HAP-1 (cell line): ENCODE measurements at regions not wholly inside any gene's neighbourhood (a gene's known extent, or its start where the extent isn't known, plus 50 kb on each side); places are given as distances from the start of the nearest gene placed in this dataset.
A peak's percentile ranks its signal among the peaks of the same experiment; 100 is the strongest.

Source experiments
- DNase-seq, 2 experiments: peaks; one replicate each; pipeline ENCODE4 v3.0.0-alpha.2; 2016 to 2020; ENCODE audit warnings: low spot score in 2 of 2
- H3K27me3 ChIP-seq: fragments of 250-450 bp; sonication (Bioruptor Pico); 2 replicates; pipeline ENCODE4 v1.5.1; 2020; ENCODE audit warnings: low read depth, mild to moderate bottlenecking, moderate library complexity
- H3K36me3 ChIP-seq: fragments of 250-450 bp; sonication (Bioruptor Pico); replicated peaks from 2 replicates; pipeline ENCODE4 v1.5.1; 2020; ENCODE audit warnings: mild to moderate bottlenecking
- H3K4me1 ChIP-seq: fragments of 250-450 bp; sonication (Bioruptor Pico); 2 replicates; pipeline ENCODE4 v1.5.1; 2020; ENCODE audit warnings: mild to moderate bottlenecking
- H3K4me3 ChIP-seq: fragments of 250-450 bp; sonication (Bioruptor Pico); 2 replicates; pipeline ENCODE4 v1.5.1; 2020; ENCODE audit warnings: mild to moderate bottlenecking, moderate library complexity
- H3K9me3 ChIP-seq: fragments of 250-450 bp; sonication (Bioruptor Pico); 2 replicates; pipeline ENCODE4 v1.5.1; 2020; ENCODE audit warnings: mild to moderate bottlenecking, moderate library complexity
- in situ Hi-C: fragments of 300-500 bp; cut with MboI; formaldehyde crosslinking; loops from 3 replicates; pipeline ENCODE4 v1.14.3; 2020; ENCODE audit warnings: low sequenced_read_pairs, inconsistent platforms, mixed read lengths

DNA sequence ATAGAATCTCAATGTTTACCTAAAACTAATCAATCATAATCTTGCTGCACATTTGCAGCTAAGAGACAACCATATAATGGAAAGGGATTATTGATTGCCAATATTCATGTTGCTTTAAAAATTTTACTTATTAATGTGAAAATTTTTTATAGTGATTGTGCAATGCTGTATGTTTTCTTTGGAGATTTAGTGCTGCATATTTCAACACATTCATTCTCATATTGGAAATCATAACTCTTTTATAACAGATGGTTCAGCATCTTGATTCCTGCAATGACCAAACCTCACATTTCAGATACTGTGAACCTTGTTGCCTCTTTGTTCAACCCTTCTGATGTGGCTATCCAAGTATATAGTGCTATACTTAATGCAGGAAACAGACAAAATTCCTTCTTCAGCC, 502.6 kb downstream of the C4orf33 start:
- Histone ChIP-seq H3K36me3 (no peaks in the 10 kb centered on the region), H3K4me1 (no peaks in the 10 kb centered on the region; the same call in 1 of the 2 replicates), H3K9me3 (no peaks in the 10 kb centered on the region), H3K4me3 (no peak overlapping the region), H3K27me3 (no peaks in the 10 kb centered on the region)
- in situ Hi-C loops = no loop called here
- no peak for DNase-seq

GRCh38 chr4:129600898-129601297, 504.9 kb downstream of the C4orf33 start:
- no peaks in the 10 kb centered on the region for H3K9me3 ChIP-seq
- in situ Hi-C loops = no loop called here
- no peaks in the 10 kb centered on the region for H3K36me3 ChIP-seq
- H3K4me3 ChIP-seq = no peak overlapping the region
- H3K27me3 ChIP-seq = no peaks in the 10 kb centered on the region
- no peak for DNase-seq
- H3K4me1 ChIP-seq = no peaks in the 10 kb centered on the region; the same call in 1 of the 2 replicates

- H3K4me1 ChIP-seq = no peaks in the 10 kb centered on the region; the same call in 1 of the 2 replicates
- H3K4me3 ChIP-seq = no peak overlapping the region
- no peak for DNase-seq
- no peaks in the 10 kb centered on the region for H3K27me3 ChIP-seq
- in situ Hi-C loops = no loop called here
- H3K9me3 ChIP-seq = no peaks in the 10 kb centered on the region
- no peaks in the 10 kb centered on the region for H3K36me3 ChIP-seq
Measured at GRCh38 chr4:129602447-129602846, 506.5 kb downstream of the C4orf33 start.

DNA sequence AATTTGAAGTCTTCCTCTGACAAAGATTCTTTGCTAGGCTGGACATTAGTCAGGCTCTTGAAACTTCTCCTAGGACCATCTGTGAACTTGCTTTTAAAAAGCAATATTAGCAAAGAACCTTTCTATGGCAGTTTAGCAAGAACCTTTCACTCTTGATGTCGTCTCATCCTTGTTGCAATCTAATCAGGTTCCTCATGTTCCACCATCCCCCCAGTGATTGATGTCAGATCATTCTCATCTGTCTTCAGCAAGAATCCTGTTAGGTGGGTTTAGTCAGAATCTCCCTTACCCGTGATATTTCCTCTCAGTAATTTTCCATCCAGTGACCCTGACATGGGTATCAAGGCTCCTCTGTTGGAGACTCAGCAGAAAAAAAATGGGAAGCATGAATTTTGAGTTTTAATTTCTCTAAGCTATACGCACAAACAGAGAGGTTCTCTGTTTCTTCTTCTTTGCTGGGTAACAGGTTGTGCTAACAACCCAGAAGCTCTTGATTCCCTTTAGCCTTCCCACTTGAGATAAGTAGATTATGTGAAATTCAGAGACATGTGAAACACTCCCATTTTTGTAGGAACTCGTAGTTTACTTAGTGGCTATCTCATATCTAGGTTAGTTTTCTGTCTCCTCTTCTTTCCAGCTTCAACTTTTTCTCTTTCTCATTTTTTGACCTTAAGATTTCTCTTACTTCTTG, 507.4 kb downstream of the C4orf33 start:
- no peaks in the 10 kb centered on the region for H3K9me3 ChIP-seq
- no peaks in the 10 kb centered on the region for H3K4me1 ChIP-seq
- in situ Hi-C loops = no loop called here
- H3K4me3 ChIP-seq = no peak overlapping the region
- DNase-seq = no peak
- no peaks in the 10 kb centered on the region for H3K36me3 ChIP-seq
- H3K27me3 ChIP-seq = no peaks in the 10 kb centered on the region

GRCh38 chr4:129604632-129605255, 508.8 kb downstream of the C4orf33 start:
- in situ Hi-C loops = no loop called here
- H3K4me1 ChIP-seq = no peaks in the 10 kb centered on the region
- no peaks in the 10 kb centered on the region for H3K9me3 ChIP-seq
- no peaks in the 10 kb centered on the region for H3K36me3 ChIP-seq
- H3K4me3 ChIP-seq = no peak overlapping the region
- no peaks in the 10 kb centered on the region for H3K27me3 ChIP-seq
- DNase-seq = no peak

- no peak overlapping the region for H3K4me3 ChIP-seq
Measured at GRCh38 chr4:129614611-129615010, 518.7 kb downstream of the C4orf33 start.

DNA sequence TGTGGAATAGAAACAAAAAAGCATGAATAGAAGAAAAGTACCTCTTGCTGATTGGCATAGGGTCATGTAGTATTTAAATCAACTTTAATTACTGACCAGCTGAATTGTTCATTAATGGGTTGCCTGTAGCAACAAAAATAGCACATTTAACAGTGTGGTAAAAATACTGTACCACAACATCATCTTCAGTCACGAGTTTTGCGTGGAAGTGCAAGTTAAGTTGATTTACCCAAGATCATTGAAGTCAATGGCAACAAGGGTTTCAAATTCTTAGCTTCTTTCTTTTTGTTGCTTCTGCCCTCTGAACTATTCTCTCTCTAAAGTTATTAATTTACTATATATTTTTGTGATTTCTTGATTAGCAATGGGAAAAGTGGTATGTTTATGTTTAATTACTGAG, 526.6 kb downstream of the C4orf33 start:
- Histone ChIP-seq H3K4me1 (no peaks in the 10 kb centered on the region), H3K4me3 (no peak overlapping the region), H3K9me3 (no peaks in the 10 kb centered on the region), H3K27me3 (no peaks in the 10 kb centered on the region), H3K36me3 (no peaks in the 10 kb centered on the region)
- DNase-seq = no peak
- in situ Hi-C loops = no loop called here

More at GRCh38 chr4:129614611-129615010, 518.7 kb downstream of the C4orf33 start:
- Histone ChIP-seq H3K9me3 (no peaks in the 10 kb centered on the region), H3K27me3 (no peaks in the 10 kb centered on the region), H3K4me1 (no peaks in the 10 kb centered on the region), H3K36me3 (no peaks in the 10 kb centered on the region)
- in situ Hi-C loops = no loop called here
- DNase-seq = no peak

DNA sequence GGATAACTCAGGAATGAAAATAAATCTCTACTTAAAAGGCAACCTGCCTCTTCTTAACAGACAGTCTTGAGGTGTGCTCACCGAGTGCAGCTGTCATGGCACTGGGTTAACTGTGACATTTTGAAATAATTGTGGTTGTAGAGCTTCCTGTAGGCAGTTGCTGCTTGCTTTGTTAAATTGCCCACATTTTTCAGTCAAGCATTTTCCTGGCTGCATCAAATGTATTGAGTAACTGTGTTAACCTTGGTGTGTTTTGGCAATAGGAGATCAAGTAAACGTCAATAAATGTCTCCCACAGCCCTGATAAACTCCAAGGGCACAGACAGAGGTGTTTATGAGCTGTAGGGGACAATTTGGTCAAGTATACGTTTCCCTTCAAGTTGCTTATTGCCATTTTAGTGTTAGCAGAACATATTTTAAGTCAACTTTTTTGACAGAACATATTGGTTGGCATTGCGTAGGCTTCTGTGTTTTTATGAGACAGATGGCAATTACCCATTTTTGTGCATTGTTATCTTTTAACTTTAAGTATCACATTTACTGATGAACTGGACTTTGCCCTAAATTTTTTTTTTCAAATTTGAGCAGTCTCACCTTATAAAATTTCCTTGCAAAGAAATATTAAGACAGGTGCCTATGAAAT, 527.4 kb downstream of the C4orf33 start:
- in situ Hi-C loops = no loop called here
- H3K4me3 ChIP-seq = no peak overlapping the region
- no peaks in the 10 kb centered on the region for H3K4me1 ChIP-seq
- no peaks in the 10 kb centered on the region for H3K36me3 ChIP-seq
- DNase-seq = no peak
- H3K9me3 ChIP-seq = no peaks in the 10 kb centered on the region
- H3K27me3 ChIP-seq = no peaks in the 10 kb centered on the region

GRCh38 chr4:129641179-129641578, 545.2 kb downstream of the C4orf33 start:
- Histone ChIP-seq H3K36me3 (no peaks in the 10 kb centered on the region), H3K4me3 (no peak overlapping the region), H3K9me3 (no peaks in the 10 kb centered on the region), H3K27me3 (no peaks in the 10 kb centered on the region), H3K4me1 (no peaks in the 10 kb centered on the region)
- DNase-seq = peak; percentile 48 to 75
- in situ Hi-C loops = loop anchor here (25.0 kb wide), 1 partner anchor 279 kb away; no protein-coding TSS in a partner anchor

GRCh38 chr4:129645461-129645860, 549.5 kb downstream of the C4orf33 start:
- in situ Hi-C loops = loop anchor here (25.0 kb wide), 1 partner anchor 283 kb away; no protein-coding TSS in a partner anchor
- Histone ChIP-seq H3K27me3 (no peaks in the 10 kb centered on the region), H3K4me1 (no peaks in the 10 kb centered on the region), H3K4me3 (no peak overlapping the region), H3K9me3 (no peaks in the 10 kb centered on the region), H3K36me3 (no peaks in the 10 kb centered on the region)
- DNase-seq = no peak

DNA sequence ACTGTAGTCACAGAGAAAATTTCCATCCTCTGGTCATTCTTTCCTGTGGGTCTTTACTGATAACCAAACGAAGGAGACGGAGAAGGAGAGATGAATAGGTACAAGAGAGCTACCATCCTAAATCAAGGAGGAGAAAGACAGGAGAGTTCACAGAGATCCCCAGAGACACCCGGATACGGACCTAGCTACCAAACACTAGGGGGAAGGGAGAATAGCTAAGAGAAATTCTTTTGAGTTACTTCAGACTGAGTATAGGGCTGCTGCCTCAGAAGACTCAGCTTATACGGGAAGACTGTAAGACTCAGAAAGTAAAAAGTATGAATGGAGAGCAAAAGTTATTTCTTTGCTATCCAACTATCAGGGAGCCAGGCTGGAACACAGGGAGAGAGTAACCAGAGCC, 572.1 kb downstream of the C4orf33 start:
- in situ Hi-C loops = no loop called here
- no peaks in the 10 kb centered on the region for H3K4me1 ChIP-seq
- no peaks in the 10 kb centered on the region for H3K9me3 ChIP-seq
- no peaks in the 10 kb centered on the region for H3K27me3 ChIP-seq
- no peaks in the 10 kb centered on the region for H3K36me3 ChIP-seq
- H3K4me3 ChIP-seq = no peak overlapping the region
- DNase-seq = no peak

GRCh38 chr4:129672941-129673340, 577.0 kb downstream of the C4orf33 start:
- Histone ChIP-seq H3K9me3 (no peaks in the 10 kb centered on the region), H3K4me1 (no peaks in the 10 kb centered on the region), H3K4me3 (no peak overlapping the region), H3K36me3 (no peaks in the 10 kb centered on the region), H3K27me3 (no peaks in the 10 kb centered on the region)
- in situ Hi-C loops = no loop called here
- DNase-seq = no peak

DNA sequence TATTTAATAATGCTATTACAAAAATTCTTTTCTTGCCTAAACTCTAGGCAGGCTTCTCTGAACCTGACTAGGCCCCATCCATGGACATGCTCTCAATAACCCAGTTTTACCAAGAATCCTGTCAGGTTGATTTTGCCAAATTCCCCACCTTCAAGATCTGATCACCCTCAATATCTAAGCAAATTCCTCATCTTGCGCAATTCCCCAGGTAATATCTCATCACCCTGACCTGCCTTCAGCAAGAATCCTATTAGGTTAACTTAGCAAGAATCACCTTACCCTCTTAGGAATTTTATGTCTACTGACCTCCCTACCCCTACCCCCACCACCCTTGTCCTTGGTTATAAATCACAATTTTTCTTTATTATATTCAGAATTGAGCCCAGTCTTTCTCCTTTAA, 579.1 kb downstream of the C4orf33 start:
- no peak overlapping the region for H3K4me3 ChIP-seq
- no peaks in the 10 kb centered on the region for H3K4me1 ChIP-seq
- no peak for DNase-seq
- H3K27me3 ChIP-seq = no peaks in the 10 kb centered on the region
- in situ Hi-C loops = no loop called here
- H3K36me3 ChIP-seq = no peaks in the 10 kb centered on the region
- H3K9me3 ChIP-seq = no peaks in the 10 kb centered on the region

- H3K27me3 ChIP-seq = no peaks in the 10 kb centered on the region
- H3K4me3 ChIP-seq = no peak overlapping the region
- H3K4me1 ChIP-seq = no peaks in the 10 kb centered on the region
- no peak for DNase-seq
- in situ Hi-C loops = no loop called here
- H3K36me3 ChIP-seq = no peaks in the 10 kb centered on the region
- no peaks in the 10 kb centered on the region for H3K9me3 ChIP-seq
Measured at GRCh38 chr4:129676934-129677333, 581.0 kb downstream of the C4orf33 start.
